OCI-LY7 (cell line): ENCODE measurements at regions not wholly inside any gene's neighbourhood (a gene's known extent, or its start where the extent isn't known, plus 50 kb on each side); places are given as distances from the start of the nearest gene placed in this dataset.

Source experiments
- BruUV-seq: library from RNA; stranded (reverse); fragments of 400-500 nt; replicated peaks from 2 replicates; lab custom pipeline; 2021; lab: Mats Ljungman, UMichigan
- CTCF ChIA-PET: fragments of 300-600 bp; sonication (Branson Sonifier 250); formaldehyde crosslinking; loops from one replicate; lab custom pipeline; 2022; ENCODE audit warnings: antibody characterized with exemption; ENCODE audit not compliant: unreplicated experiment; lab: Charles Lee
- POLR2A ChIA-PET: fragments of 300-600 bp; sonication (Branson Sonifier 250); formaldehyde crosslinking; loops from one replicate; lab custom pipeline; 2022; ENCODE audit warnings: antibody characterized with exemption; lab: Charles Lee
- DNase-seq: peaks from one replicate; pipeline ENCODE4 v3.0.0-alpha.2; 2015; ENCODE audit warnings: low spot score
- H2AFZ ChIP-seq: fragments of 200-600 bp; sonication (generic), shearing (Covaris generic); 2 replicates; pipeline ENCODE4 v1.6.1; 2014; ENCODE audit warnings: mild to moderate bottlenecking, antibody characterized with exemption, low read length, moderate library complexity
- H3K27ac ChIP-seq: fragments of 200-600 bp; sonication (generic); 2 replicates; pipeline ENCODE4 v1.5.1; 2014; ENCODE audit warnings: mixed run types, low read depth, mild to moderate bottlenecking, moderate library complexity, low read length, inconsistent platforms; ENCODE audit not compliant: poor library complexity, severe bottlenecking
- H3K36me3 ChIP-seq: fragments of 200-600 bp; sonication (generic); 2 replicates; pipeline ENCODE4 v1.6.1; 2014; ENCODE audit warnings: mild to moderate bottlenecking, antibody characterized with exemption, low read length, moderate library complexity, mixed read lengths; ENCODE audit not compliant: insufficient read depth
- H3K4me1 ChIP-seq: fragments of 200-600 bp; sonication (generic); 2 replicates; pipeline ENCODE4 v1.5.1; 2014; ENCODE audit warnings: mild to moderate bottlenecking, low read length; ENCODE audit not compliant: insufficient read depth, poor library complexity, severe bottlenecking
- H3K4me2 ChIP-seq: fragments of 200-600 bp; sonication (generic); 2 replicates; pipeline ENCODE4 v1.6.1; 2014; ENCODE audit warnings: mild to moderate bottlenecking, low read length
- H3K4me3 ChIP-seq: fragments of 200-600 bp; sonication (generic); 2 replicates; pipeline ENCODE4 v1.5.1; 2014; ENCODE audit warnings: mild to moderate bottlenecking, low read depth, low read length; ENCODE audit not compliant: poor library complexity, severe bottlenecking
- H3K79me2 ChIP-seq: fragments of 200-600 bp; sonication (generic); 2 replicates; pipeline ENCODE4 v1.6.1; 2016; ENCODE audit warnings: low read depth, mild to moderate bottlenecking, low read length, moderate library complexity, mixed read lengths; ENCODE audit not compliant: insufficient read depth
- H3K9me2 ChIP-seq: fragments of 200-600 bp; sonication (generic); 2 replicates; pipeline ENCODE4 v1.6.1; 2016; ENCODE audit warnings: mild to moderate bottlenecking, low read length, mixed read lengths; ENCODE audit not compliant: insufficient read depth
- H3K9me3 ChIP-seq: fragments of 200-600 bp; sonication (generic); 2 replicates; pipeline ENCODE4 v1.6.1; 2014; ENCODE audit warnings: mild to moderate bottlenecking, mixed run types, low read length, mixed read lengths
- H4K20me1 ChIP-seq: fragments of 200-600 bp; sonication (generic); 2 replicates; pipeline ENCODE4 v1.6.1; 2014; ENCODE audit warnings: mild to moderate bottlenecking, antibody characterized with exemption, low read length, moderate library complexity, mixed read lengths; ENCODE audit not compliant: insufficient read depth
- EZH2phosphoT487 ChIP-seq: fragments of 200-600 bp; sonication (generic); IDR thresholded peaks from 2 replicates; pipeline ENCODE4 v1.6.1; 2018; ENCODE audit warnings: low read depth, borderline replicate concordance, mild to moderate bottlenecking, mixed run types, antibody characterized with exemption, low read length, moderate library complexity, mixed read lengths
- intact Hi-C: fragments of 100-400 bp; cut with micrococcal nuclease; formaldehyde crosslinking; loops from one replicate; pipeline ENCODE4 v1.10.0; 2022; ENCODE audit not compliant: unreplicated experiment
- TF ChIP-seq, protein P1 (sequence below): fragments of 200-600 bp; sonication (generic); conservative IDR thresholded peaks from 2 replicates; pipeline ENCODE4 v1.5.1; 2014; ENCODE audit warnings: mild to moderate bottlenecking, antibody characterized with exemption, low read length, moderate library complexity, mixed read lengths

GRCh38 chr3:31357451-31357850 lies 175.3 kb upstream of the STT3B start:
- H2AFZ ChIP-seq, result no peak overlapping the region
- no peak for TF ChIP-seq EZH2phosphoT487
- TF ChIP-seq, protein P1, sequence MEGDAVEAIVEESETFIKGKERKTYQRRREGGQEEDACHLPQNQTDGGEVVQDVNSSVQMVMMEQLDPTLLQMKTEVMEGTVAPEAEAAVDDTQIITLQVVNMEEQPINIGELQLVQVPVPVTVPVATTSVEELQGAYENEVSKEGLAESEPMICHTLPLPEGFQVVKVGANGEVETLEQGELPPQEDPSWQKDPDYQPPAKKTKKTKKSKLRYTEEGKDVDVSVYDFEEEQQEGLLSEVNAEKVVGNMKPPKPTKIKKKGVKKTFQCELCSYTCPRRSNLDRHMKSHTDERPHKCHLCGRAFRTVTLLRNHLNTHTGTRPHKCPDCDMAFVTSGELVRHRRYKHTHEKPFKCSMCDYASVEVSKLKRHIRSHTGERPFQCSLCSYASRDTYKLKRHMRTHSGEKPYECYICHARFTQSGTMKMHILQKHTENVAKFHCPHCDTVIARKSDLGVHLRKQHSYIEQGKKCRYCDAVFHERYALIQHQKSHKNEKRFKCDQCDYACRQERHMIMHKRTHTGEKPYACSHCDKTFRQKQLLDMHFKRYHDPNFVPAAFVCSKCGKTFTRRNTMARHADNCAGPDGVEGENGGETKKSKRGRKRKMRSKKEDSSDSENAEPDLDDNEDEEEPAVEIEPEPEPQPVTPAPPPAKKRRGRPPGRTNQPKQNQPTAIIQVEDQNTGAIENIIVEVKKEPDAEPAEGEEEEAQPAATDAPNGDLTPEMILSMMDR, result no peak

DNA sequence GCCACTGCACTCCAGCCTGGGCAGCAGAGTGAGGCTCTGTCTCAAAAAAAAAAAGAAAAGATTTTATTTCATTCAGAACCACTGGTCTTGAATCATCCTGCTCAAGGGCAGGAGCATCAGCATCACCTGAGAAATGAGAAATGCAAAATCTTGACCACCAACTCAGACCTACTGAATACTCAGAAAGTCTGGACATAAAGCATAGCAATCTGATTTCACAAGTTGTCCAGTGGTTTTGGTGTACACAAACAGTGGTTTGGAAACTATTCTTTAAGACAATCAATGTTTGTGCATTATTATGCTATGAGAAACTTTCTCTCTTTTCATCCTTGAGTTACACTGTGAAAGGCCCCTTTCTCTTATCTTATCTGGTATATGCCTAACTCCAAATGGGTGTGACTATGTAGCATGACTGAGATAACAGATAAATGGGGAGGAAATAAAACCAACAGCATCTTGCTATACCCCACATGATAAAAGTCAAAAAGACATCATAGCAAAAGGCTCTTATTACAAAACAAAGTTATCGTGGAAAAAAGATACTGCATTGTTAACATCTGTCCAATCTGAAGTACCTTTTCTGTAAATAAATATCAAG lies 174.2 kb upstream of the STT3B start:
- H3K4me2 ChIP-seq, result no peak overlapping the region
- intact Hi-C loops, result no loop called here

More at GRCh38 chr3:31357451-31357850, 175.3 kb upstream of the STT3B start:
- ChIA-PET POLR2A (interaction anchor here (0.6 kb wide), 3 partner anchors 10 to 346 kb away, joined by 3 to 4 read pairs (median 3); no protein-coding TSS in a partner anchor), CTCF (no interaction called here)
- Histone ChIP-seq H3K9me3 (0 out of 2 replicates have a peak, but pooled peaks cover 8% of the 10 kb centered on the region), H3K36me3 (no peaks in the 10 kb centered on the region), H3K4me1 (no peaks in the 10 kb centered on the region), H3K4me2 (no peak overlapping the region), H3K9me2 (no peaks in the 10 kb centered on the region), H3K4me3 (no peak overlapping the region), H4K20me1 (no peaks in the 10 kb centered on the region), H3K79me2 (no peaks in the 10 kb centered on the region), H3K27ac (no peak overlapping the region)
- no TSS peak for BruUV-seq
- no peak for DNase-seq
- intact Hi-C loops, result no loop called here

More for the DNA sequence above, 174.2 kb upstream of the STT3B start:
- H4K20me1 ChIP-seq, result no peaks in the 10 kb centered on the region
- POLR2A ChIA-PET, result interaction anchor here (0.7 kb wide), 1 partner anchor 8 kb away, joined by 3 read pairs; no protein-coding TSS in a partner anchor
- TF ChIP-seq, protein P1, result no peak
- no peak for TF ChIP-seq EZH2phosphoT487
- H2AFZ ChIP-seq, result no peak overlapping the region
- BruUV-seq, result no TSS peak
- no peaks in the 10 kb centered on the region for H3K4me1 ChIP-seq
- no peak overlapping the region for H3K4me3 ChIP-seq
- no peaks in the 10 kb centered on the region for H3K79me2 ChIP-seq
- CTCF ChIA-PET, result no interaction called here
- H3K9me2 ChIP-seq, result no peaks in the 10 kb centered on the region
- no peak overlapping the region for H3K27ac ChIP-seq
- H3K9me3 ChIP-seq, result 0 out of 2 replicates have a peak, but pooled peaks cover 8% of the 10 kb centered on the region
- H3K36me3 ChIP-seq, result no peaks in the 10 kb centered on the region
- DNase-seq, result no peak
